HG03442 (cell line): ENCODE measurements at regions not wholly inside any gene's neighbourhood (a gene's known extent, or its start where the extent isn't known, plus 50 kb on each side); places are given as distances from the start of the nearest gene placed in this dataset.

Source experiments
- ATAC-seq: cut with Tn5 transposase; IDR thresholded peaks from one replicate; pipeline ENCODE4 v1.9.1; 2021; ENCODE audit warnings: mild to moderate bottlenecking, moderate library complexity; ENCODE audit not compliant: unreplicated experiment

DNA sequence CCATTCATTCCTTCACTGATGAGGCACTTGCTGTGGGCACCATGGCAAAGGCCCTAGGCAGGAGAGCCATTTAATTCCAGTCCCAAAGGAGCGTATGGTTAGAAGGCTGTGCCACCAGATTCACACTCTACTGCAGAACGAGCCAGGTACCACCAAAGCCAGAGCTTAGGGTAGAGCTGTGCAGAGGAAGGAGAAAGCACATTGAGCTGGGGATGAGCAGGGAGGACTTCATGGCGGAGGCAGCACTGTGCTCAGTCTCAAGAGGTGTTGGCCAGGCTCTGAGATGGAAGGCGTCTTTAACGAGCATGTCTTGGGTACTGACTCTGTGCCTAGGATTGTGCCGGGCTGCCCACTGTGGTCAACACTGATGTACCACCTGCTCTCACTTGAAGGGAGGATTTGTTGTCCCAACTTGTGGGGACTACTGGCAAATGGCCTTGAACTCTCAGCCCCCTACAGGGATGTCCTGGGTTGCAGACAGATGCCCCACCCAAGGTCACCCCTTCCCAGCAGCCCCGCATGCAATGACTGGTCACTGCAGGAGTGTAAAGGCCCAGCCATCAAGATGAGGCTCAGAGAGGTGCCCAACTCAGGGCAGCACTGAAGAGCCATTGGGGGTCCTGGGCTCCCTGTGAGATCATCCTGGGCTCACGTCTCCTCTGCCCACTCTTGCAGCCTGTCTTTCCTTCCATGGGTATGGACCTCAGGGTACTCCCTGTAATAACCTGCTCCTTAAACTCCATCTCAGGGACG is 251.4 kb downstream of the GLI2 start:
- no peak for ATAC-seq

DNA sequence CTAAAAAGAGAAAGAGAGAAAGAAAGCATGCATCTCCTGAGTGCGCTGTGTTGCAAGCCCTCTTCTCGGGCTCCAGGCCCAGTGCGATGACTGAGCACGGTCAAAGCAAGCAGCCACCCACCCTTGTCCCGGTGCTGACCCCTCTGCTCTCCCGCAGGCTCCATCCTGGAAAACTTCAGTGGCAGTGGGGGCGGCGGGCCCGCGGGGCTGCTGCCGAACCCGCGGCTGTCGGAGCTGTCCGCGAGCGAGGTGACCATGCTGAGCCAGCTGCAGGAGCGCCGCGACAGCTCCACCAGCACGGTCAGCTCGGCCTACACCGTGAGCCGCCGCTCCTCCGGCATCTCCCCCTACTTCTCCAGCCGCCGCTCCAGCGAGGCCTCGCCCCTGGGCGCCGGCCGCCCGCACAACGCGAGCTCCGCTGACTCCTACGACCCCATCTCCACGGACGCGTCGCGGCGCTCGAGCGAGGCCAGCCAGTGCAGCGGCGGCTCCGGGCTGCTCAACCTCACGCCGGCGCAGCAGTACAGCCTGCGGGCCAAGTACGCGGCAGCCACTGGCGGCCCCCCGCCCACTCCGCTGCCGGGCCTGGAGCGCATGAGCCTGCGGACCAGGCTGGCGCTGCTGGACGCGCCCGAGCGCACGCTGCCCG is 252.5 kb downstream of the GLI2 start:
- no peak for ATAC-seq

DNA sequence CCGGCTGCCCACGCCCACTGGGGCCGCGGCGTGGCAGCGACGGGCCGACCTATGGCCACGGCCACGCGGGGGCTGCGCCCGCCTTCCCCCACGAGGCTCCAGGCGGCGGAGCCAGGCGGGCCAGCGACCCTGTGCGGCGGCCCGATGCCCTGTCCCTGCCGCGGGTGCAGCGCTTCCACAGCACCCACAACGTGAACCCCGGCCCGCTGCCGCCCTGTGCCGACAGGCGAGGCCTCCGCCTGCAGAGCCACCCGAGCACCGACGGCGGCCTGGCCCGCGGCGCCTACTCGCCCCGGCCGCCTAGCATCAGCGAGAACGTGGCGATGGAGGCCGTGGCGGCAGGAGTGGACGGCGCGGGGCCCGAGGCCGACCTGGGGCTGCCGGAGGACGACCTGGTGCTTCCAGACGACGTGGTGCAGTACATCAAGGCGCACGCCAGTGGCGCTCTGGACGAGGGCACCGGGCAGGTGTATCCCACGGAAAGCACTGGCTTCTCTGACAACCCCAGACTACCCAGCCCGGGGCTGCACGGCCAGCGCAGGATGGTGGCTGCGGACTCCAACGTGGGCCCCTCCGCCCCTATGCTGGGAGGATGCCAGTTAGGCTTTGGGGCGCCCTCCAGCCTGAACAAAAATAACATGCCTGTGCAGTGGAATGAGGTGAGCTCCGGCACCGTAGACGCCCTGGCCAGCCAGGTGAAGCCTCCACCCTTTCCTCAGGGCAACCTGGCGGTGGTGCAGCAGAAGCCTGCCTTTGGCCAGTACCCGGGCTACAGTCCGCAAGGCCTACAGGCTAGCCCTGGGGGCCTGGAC is 253.2 kb downstream of the GLI2 start:
- ATAC-seq = no peak

DNA sequence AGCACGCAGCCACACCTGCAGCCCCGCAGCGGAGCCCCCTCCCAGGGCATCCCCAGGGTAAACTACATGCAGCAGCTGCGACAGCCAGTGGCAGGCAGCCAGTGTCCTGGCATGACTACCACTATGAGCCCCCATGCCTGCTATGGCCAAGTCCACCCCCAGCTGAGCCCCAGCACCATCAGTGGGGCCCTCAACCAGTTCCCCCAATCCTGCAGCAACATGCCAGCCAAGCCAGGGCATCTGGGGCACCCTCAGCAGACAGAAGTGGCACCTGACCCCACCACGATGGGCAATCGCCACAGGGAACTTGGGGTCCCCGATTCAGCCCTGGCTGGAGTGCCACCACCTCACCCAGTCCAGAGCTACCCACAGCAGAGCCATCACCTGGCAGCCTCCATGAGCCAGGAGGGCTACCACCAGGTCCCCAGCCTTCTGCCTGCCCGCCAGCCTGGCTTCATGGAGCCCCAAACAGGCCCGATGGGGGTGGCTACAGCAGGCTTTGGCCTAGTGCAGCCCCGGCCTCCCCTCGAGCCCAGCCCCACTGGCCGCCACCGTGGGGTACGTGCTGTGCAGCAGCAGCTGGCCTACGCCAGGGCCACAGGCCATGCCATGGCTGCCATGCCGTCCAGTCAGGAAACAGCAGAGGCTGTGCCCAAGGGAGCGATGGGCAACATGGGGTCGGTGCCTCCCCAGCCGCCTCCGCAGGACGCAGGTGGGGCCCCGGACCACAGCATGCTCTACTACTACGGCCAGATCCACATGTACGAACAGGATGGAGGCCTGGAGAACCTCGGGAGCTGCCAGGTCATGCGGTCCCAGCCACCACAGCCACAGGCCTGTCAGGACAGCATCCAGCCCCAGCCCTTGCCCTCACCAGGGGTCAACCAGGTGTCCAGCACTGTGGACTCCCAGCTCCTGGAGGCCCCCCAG is 254.1 kb downstream of the GLI2 start:
- ATAC-seq = no peak

DNA sequence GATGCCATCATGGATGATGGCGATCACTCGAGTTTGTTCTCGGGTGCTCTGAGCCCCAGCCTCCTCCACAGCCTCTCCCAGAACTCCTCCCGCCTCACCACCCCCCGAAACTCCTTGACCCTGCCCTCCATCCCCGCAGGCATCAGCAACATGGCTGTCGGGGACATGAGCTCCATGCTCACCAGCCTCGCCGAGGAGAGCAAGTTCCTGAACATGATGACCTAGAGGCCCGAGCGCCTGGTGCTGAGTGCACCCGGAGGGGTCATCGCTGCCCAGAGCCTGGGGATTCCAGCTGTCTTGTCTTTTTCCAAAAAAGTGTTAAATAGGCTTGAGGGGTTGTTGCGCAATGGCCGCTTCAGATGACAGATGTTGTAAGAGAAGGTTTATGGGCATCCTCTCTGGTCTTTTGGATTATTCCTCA is 254.8 kb downstream of the GLI2 start:
- ATAC-seq = no peak

DNA sequence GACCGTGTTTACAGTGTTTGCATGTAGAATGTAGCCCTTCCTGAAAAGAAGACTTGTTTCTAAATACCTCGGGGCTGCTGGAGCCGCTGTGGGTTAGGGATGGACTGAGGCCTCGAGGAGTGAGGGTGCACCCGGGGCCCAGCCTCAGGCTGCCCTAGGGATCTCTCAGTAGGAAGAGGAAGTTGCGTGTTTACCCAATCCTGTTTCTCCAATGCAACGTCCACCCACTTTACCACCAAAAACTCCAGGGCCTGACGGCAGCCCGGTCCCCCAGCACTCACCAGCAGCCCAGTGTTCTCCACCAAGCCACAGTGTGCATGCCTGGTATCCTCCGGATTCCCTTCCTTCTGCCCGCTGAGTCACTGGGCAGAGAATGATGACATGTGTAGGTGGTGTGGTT is 255.8 kb downstream of the GLI2 start:
- ATAC-seq = no peak

DNA sequence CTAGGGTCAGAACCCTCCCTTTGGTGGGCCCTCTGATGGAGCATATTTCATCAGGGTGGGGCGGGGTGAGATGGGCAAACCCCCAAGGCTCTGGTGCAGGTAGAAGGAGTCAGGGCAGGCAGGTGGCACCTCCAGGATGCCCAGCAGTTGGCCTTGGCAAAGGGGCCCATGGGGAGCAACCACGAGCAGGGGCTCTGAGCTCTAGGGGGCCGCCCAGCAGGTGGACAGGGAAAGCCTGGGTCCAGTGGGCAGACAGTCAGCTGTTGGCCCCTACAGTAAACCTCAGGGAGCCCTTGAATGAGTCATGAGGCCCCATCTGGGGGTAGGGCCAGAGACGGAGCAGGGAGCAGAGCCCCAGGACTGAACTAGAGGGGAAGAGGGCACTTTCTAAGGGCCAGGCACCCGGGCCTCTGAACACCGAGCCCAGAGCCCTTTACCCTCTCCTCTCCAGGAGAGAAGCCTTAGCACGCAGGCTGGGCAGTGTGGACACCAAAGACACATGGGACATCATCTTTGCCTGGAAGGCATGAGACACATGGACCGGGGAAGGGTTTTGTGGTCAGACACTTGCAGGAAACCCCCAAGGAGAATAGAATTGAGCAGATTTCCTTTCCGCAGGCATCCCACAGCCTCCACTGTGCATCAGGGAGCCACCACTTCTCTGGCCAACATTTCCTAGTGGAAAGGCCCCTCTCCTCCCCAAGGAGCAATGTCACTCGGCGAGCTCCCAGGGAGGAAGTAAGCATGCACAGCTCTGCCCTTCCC is 257.3 kb downstream of the GLI2 start:
- ATAC-seq = no peak

DNA sequence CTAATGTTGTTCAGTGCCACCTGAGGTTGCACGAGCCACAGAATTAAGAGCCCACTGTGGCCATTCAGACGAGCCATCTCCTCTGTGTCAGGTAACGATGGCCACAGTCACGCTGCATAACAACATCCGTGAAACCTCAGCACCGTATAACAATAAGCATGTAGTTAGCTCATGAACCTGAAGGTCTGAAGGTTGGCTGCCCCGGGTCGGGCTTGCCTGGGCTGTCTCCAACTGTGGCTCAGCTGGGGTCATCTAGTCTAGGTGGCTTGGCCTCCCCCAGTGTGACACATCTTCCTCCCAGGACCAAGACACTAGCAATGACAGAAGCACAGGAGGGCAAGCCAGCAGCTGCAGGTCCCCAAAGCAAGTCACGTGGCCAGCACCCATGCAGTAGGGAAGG is 258.0 kb downstream of the GLI2 start:
- ATAC-seq = no peak

DNA sequence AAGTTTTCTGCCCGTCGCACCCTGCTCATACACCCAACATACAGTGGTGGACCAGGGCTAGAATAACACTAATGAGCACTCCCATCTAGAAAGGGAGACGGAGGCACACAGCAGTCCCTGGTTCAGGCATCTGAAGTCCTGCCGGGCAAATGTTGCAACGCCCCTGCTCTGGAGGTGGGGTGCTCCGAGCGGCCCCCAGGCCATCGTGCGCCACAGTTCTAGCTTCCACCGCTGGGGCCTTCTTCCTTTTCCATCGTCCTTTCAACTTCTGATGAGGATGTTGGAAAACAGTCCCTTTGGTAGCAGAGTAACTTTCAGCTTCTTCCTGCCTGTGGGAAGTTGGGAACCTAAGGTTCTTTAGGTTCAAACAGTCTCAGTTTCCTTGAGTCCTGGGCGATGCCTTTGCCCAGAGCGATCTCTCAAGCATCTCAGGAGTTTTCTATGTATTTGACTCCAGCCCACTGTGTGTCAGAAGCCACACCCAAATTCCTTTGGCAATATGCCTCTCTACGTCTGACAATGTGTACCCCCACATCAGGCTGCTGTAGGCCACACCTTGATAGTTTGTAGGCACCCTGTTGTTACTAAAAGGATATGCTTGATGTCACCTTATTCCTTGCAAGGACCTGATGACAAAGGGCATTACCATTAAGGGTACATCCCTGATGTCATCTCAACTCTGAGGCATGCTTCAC is 258.8 kb downstream of the GLI2 start:
- ATAC-seq = no peak

DNA sequence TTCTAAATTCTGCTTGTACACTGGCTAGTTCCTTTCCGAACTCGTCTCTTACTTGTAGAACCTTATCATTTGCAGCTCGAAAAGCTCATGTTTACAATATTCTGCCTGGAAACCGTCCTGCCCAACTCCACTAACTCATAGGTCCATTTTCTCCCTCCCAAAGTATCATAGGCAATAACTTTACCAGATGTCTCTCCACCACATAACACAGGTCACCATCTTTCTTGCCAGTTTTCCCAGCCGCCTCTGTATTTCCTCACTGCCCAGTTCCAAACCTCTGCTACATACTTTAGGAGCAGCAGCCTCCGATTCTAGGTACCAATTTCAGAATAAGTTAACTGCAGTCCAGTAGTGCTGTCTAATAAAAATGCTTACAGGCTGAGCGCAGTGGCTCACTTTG is 259.5 kb downstream of the GLI2 start:
- no peak for ATAC-seq

DNA sequence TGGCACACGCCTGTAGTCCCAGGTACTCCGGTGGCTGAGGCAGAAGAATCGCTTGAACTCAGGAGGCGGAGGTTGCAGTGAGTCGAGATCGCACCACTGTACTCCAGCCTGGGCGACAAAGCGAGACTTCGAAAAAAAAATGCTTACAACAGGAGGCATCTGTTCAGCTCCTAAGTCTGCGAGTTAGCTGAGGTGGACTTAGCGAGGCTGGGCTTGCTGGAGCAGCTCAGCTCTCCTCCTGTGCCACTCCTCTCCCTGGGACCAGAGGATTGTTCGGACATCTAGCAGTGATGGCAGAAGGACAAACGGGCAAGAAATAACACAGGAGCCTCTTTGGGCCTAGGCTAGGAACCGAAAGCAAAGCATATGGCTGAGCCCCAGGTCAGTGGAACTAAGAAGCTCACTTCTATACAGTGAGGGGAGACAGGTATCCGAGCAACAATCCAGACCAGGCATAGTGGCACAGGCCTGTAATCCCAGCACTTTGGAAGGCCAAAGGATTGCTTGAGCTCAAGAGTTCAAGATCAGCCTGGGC is 260.1 kb downstream of the GLI2 start:
- no peak for ATAC-seq

DNA sequence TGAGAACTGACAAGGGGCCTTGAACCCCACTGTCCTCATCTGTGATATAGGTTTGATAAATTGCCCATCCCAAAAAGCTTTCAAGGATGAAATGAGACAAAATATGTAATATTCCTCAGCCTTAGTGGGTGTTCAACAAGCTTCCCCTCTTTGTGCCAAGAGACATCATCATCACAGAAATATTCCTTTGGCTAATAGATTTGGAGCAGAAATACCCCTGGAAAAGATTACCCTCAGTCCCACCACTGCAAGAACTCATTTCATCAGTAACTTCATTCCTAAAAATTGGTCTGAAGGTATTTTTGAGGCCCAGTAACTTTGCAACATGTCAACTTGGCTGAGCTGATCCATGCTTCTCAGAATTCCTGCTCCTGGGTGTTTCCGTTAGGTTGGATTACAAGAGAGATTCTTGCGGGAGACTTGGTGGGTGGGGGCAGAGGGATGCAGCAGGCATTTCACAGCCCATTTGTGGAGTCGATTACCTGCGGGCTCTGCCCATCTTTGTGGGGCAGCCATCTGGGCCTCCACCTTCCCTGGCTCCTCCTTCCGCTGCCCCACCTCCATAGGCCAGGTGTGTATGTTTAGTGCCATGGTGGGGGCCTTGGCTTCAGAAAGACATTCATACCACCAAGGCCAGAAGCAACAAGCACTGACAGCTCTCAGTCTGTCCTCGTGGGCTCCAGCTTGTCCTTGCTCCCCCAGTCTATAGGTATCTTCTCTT is 263.9 kb downstream of the GLI2 start:
- no peak for ATAC-seq

DNA sequence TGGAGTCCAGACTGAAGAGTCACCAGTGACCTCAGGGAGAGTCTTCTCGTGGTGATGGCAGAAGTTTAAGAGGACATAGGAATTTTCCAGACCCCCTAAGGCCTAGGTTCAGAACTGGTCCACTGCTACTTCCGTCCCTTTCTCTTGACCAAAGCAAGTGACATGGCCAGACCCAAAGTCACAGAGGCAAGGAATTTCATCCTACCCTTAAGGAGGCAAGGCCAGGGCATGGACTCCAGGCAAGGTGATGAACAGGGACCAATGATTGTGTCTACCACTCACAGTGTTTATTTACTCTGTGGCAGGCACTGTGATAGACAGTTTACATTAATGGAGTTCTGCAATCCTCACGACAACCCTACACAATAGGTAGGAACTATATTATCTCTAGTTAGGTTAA is 265.1 kb downstream of the GLI2 start:
- no peak for ATAC-seq

DNA sequence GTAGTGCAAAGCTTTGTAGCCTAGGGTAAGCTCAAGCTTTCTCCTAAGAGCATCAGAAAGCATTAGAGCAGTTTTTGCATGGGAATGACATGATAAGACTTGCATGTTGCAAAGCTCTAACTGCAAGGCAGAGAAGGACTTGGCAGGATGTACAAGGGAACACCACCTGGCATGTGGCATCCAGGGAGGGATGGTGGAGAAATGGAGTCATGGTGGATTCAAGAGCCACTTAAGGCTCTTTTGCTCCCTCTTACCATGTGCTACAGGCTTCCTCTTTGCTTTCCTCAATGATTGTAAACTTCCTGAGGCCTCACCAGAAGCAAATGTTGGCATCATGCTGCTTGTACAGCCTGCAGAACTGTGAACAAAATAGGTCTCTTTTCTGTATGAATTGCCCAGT is 266.0 kb downstream of the GLI2 start:
- no peak for ATAC-seq

DNA sequence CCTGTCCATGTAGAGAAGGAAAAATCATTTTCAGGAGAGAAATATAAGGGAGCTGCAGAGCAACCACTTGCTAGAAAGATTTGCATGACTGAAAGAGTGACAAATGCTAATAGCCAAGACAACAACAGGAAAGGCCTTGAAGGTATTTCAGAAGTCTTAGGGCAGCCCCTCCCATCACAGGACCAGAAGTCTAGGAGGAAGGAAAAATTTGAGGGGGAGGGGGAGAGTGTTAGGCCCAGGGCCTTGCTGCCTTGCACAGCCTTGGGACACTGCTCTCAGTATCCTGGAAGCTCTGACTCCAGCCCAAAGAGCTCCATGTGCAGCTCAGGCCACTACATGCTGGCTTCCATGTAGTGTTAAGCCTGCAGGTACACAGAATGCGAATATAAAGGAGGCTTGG is 266.9 kb downstream of the GLI2 start:
- no peak for ATAC-seq

DNA sequence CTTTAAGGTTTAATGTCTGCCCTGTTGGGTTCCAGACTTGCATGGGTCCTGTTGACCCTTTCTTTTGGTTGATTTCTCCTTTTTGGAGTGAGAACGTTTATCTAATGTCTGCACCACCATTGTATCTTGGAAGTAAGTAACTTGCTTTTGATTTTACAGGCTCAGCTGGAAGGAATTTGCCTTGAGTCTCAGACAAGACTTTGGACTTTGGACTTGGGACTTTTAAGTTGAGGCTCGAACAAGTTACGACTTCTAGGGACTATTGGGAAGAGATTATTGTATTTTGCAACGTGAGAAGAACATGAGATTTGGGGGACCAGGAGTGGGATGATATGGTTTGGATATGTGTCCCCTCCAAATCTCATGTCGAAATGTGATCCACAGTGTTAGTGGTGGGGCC is 267.7 kb downstream of the GLI2 start:
- no peak for ATAC-seq

DNA sequence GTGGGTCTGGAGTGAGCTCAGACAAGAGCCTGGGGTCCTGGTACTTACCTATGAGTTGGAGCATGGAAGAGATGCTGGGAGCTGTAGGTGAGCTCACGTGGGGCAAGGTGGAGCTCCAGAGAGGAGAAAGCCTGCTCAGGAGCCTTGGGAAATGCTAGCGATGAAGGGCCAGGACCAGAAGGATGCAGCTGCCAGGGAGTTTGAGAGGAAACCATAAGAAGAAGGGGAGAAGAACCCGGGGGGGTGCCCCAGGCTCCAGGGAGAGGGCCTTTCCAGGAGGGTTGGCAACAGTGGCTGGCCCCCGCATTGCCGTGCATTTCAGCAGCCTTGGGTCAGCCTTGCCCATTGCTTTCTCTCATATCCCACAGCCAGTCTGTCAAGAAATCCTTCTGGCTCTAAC is 268.7 kb downstream of the GLI2 start:
- ATAC-seq = no peak

DNA sequence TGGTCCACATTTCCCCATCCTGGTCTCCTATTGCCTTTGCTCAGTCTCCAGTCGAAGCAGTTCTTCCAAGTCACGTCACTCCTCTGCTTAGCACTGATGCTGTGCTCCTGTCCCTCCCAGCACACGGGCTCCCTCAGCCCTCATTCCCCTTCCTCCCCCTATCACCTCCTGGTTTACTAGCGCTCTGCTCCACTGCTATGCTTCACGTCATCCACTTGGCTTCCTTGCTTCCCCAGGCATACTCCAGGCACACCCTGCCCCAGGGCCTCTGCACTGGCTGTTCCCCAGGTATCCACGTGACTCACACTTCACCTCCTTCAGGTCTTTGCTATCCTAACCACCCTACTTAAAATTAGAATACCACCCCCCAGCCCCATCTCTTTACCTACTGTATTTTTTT is 269.3 kb downstream of the GLI2 start:
- ATAC-seq = no peak

DNA sequence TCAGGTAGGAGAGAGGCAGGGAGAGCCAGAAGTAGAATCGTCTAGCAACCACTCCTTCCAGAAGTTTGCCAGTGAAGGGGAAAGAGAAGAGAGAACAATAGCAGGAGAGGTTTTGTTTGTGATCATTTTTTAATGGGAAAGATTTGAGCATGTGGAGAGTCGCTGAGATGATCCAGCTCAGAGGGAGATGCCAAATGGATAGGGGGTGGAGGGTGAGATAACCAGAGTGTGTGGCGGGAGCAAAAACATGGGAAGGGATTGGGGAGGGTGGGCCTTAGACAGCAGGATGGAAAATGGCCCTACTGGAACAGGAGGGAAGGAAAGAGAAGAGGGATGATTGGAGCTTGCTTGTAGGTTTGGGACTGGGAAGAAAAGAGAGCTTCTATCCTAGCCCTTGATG is 269.8 kb downstream of the GLI2 start:
- no peak for ATAC-seq
